ENCODE measurements at regions not wholly inside any gene's neighbourhood (a gene's known extent, or its start where the extent isn't known, plus 50 kb on each side); places are given as distances from the start of the nearest gene placed in this dataset.
A peak's percentile ranks its signal among the peaks of the same experiment; 100 is the strongest.

DNA sequence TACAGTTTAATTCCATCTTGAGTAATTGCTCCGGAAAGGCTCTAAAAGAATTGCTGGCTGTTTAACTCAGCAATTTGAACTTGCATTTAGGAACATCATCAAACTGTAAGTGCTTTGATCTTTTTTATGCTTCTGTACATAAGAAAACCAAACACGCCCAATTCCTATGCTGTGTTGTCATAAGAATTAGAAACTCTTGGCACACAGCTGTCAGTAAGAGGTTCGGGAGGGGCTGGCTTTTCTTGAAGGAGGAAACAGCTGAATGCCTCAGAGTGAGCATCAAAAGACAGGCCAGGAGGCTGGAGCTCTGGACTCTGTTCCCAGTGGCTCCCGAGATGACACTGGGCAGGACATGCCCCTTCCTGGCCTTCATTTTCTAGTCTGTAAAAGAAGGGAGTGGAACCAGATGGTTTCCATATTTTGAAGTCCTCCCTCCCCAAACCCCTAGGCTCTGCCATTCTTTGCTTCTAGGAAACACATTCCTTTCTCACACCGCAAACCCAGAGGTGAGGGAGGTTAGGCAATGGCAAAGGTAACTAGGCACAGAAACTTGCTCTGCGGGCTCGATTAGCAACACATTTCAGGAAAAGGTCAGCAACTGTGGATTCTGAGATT lies 73.7 kb upstream of the DLG1 start:
- peak overlapping the region; percentile 37 for H3K27ac ChIP-seq (ENCODE audit: low read depth, low read length)
- Mint-ChIP-seq H3K27ac (no peak overlapping the region), H3K9me3 (no peaks in the 10 kb centered on the region), H3K36me3 (ENCODE audit: low read depth) (no peaks in the 10 kb centered on the region), H3K27me3 (ENCODE audit: insufficient read depth) (peaks cover 4% of the 10 kb centered on the region), H3K4me1 (peaks cover 17% of the 10 kb centered on the region), H3K4me3 (no peak overlapping the region)
- no peak overlapping the region for H3K4me3 ChIP-seq (ENCODE audit: low read length)
- H3K36me3 ChIP-seq (ENCODE audit: control insufficient read depth, insufficient read depth, low read length), result no peaks in the 10 kb centered on the region
- DNase-seq, result no peak
- no peak for TF ChIP-seq CTCF (conservative IDR thresholded peaks at IDR 0.05)
- WGBS, 2 experiments (ENCODE audit: insufficient coverage in 1 of 2, insufficient read length in 1 of 2), result 84 to 95% methylated on average over 6 to 7 of the region's 7 CpGs
- H3K4me1 ChIP-seq (ENCODE audit: control insufficient read depth, insufficient read depth, low read length), result peaks cover 7% of the 10 kb centered on the region
- no peaks in the 10 kb centered on the region for H3K9me3 ChIP-seq (ENCODE audit: control insufficient read depth, low read length)
- H3K9ac ChIP-seq (ENCODE audit: extremely low read depth, low read length, poor library complexity, severe bottlenecking), result no peak overlapping the region
- no peaks in the 10 kb centered on the region for H3K27me3 ChIP-seq (ENCODE audit: control insufficient read depth, insufficient read depth, low read length, poor library complexity, severe bottlenecking)

- peaks cover 17% of the 10 kb centered on the region for H3K4me1 Mint-ChIP-seq
- H3K27ac Mint-ChIP-seq, result no peak overlapping the region
- no peaks in the 10 kb centered on the region for H3K9me3 Mint-ChIP-seq
- no peaks in the 10 kb centered on the region for H3K36me3 Mint-ChIP-seq (ENCODE audit: low read depth)
- H3K27ac ChIP-seq (ENCODE audit: low read depth, low read length), result peak overlapping the region; percentile 37
- no peaks in the 10 kb centered on the region for H3K9me3 ChIP-seq (ENCODE audit: control insufficient read depth, low read length)
- WGBS, 2 experiments (ENCODE audit: insufficient coverage in 1 of 2, insufficient read length in 1 of 2), result 84 to 90% methylated on average over 1 of the region's 1 CpG
- H3K4me3 Mint-ChIP-seq, result no peak overlapping the region
- H3K4me1 ChIP-seq (ENCODE audit: control insufficient read depth, insufficient read depth, low read length), result peaks cover 7% of the 10 kb centered on the region
- no peaks in the 10 kb centered on the region for H3K27me3 ChIP-seq (ENCODE audit: control insufficient read depth, insufficient read depth, low read length, poor library complexity, severe bottlenecking)
- no peak overlapping the region for H3K9ac ChIP-seq (ENCODE audit: extremely low read depth, low read length, poor library complexity, severe bottlenecking)
- no peak overlapping the region for H3K4me3 ChIP-seq (ENCODE audit: low read length)
- H3K36me3 ChIP-seq (ENCODE audit: control insufficient read depth, insufficient read depth, low read length), result no peaks in the 10 kb centered on the region
- TF ChIP-seq CTCF (conservative IDR thresholded peaks at IDR 0.05), result no peak
- H3K27me3 Mint-ChIP-seq (ENCODE audit: insufficient read depth), result peaks cover 3% of the 10 kb centered on the region
- DNase-seq, result no peak
Observed at GRCh38 chr3:197371591-197372046, 73.2 kb upstream of the DLG1 start.

- Histone ChIP-seq H3K9ac (ENCODE audit: extremely low read depth, low read length, poor library complexity, severe bottlenecking) (no peak overlapping the region), H3K36me3 (ENCODE audit: control insufficient read depth, insufficient read depth, low read length) (no peaks in the 10 kb centered on the region), H3K4me1 (ENCODE audit: control insufficient read depth, insufficient read depth, low read length) (peaks cover 11% of the 10 kb centered on the region), H3K4me3 (ENCODE audit: low read length) (no peak overlapping the region), H3K27ac (ENCODE audit: low read depth, low read length) (no peak overlapping the region), H3K9me3 (ENCODE audit: control insufficient read depth, low read length) (no peaks in the 10 kb centered on the region), H3K27me3 (ENCODE audit: control insufficient read depth, insufficient read depth, low read length, poor library complexity, severe bottlenecking) (no peaks in the 10 kb centered on the region)
- WGBS, 2 experiments (ENCODE audit: insufficient coverage in 1 of 2, insufficient read length in 1 of 2), result 100% methylated on average over 1 of the region's 2 CpGs; no CpG with 5 or more reads in 1 of the 2 experiments
- no peaks in the 10 kb centered on the region for H3K36me3 Mint-ChIP-seq (ENCODE audit: low read depth)
- no peak for TF ChIP-seq CTCF (conservative IDR thresholded peaks at IDR 0.05)
- no peak overlapping the region for H3K27ac Mint-ChIP-seq
- H3K9me3 Mint-ChIP-seq, result no peaks in the 10 kb centered on the region
- peaks cover 21% of the 10 kb centered on the region for H3K4me1 Mint-ChIP-seq
- DNase-seq, result peak; percentile 17
- no peaks in the 10 kb centered on the region for H3K27me3 Mint-ChIP-seq (ENCODE audit: insufficient read depth)
- no peak overlapping the region for H3K4me3 Mint-ChIP-seq
Observed at GRCh38 chr3:197369545-197369944, 71.1 kb upstream of the DLG1 start.
